Caco-2 (cell line): ENCODE measurements at regions not wholly inside any gene's neighbourhood (a gene's known extent, or its start where the extent isn't known, plus 50 kb on each side); places are given as distances from the start of the nearest gene placed in this dataset.

Experiments used
- BruUV-seq: library from RNA; stranded (reverse); fragments of 400-500 nt; replicated peaks from 2 replicates; lab custom pipeline; 2021; lab: Mats Ljungman, UMichigan
- CTCF ChIA-PET: fragments of 300-600 bp; sonication (Branson Sonifier 250); formaldehyde crosslinking; loops from one replicate; lab custom pipeline; 2022; ENCODE audit warnings: antibody characterized with exemption; lab: Charles Lee
- POLR2A ChIA-PET: fragments of 300-600 bp; sonication (Branson Sonifier 250); formaldehyde crosslinking; loops from one replicate; lab custom pipeline; 2022; ENCODE audit warnings: antibody characterized with exemption; lab: Charles Lee
- DNase-seq, 2 experiments: peaks; one replicate each; pipeline versions ENCODE4 v3.0.0 to v3.0.0-alpha.2; 2020 to 2022
- H3K27me3 ChIP-seq: replicated peaks from 2 replicates; pipeline ENCODE4 v1.6.0; 2011; ENCODE audit warnings: low read length; ENCODE audit not compliant: control insufficient read depth, insufficient read depth
- H3K36me3 ChIP-seq: 2 replicates; pipeline ENCODE4 v1.5.1; 2011; ENCODE audit warnings: low read length; ENCODE audit not compliant: control insufficient read depth, insufficient read depth
- H3K4me1 ChIP-seq: fragments of 250-450 bp; sonication (Bioruptor Pico); 2 replicates; pipeline ENCODE4 v1.5.1; 2020; ENCODE audit warnings: mild to moderate bottlenecking
- H3K4me3 ChIP-seq: 2 replicates; pipeline ENCODE4 v1.5.1; 2011; ENCODE audit warnings: low read depth, mild to moderate bottlenecking, control low read depth, low read length
- H3K9me3 ChIP-seq: fragments of 250-450 bp; sonication (Bioruptor Pico); 2 replicates; pipeline ENCODE4 v1.5.1; 2020; ENCODE audit warnings: mild to moderate bottlenecking, moderate library complexity
- H3K27ac Mint-ChIP-seq: one replicate; pipeline ENCODE4 v1.8.0; 2022; ENCODE audit warnings: mixed read lengths; ENCODE audit not compliant: unreplicated experiment
- H3K27me3 Mint-ChIP-seq: one replicate; pipeline ENCODE4 v1.8.0; 2022; ENCODE audit warnings: mixed read lengths; ENCODE audit not compliant: insufficient read depth, unreplicated experiment
- H3K36me3 Mint-ChIP-seq: one replicate; pipeline ENCODE4 v1.8.0; 2022; ENCODE audit warnings: mild to moderate bottlenecking, mixed read lengths; ENCODE audit not compliant: insufficient read depth, unreplicated experiment
- H3K4me1 Mint-ChIP-seq: one replicate; pipeline ENCODE4 v1.8.0; 2022; ENCODE audit warnings: low read depth, mixed read lengths; ENCODE audit not compliant: unreplicated experiment
- H3K4me3 Mint-ChIP-seq: one replicate; pipeline ENCODE4 v1.8.0; 2022; ENCODE audit warnings: mild to moderate bottlenecking, moderate library complexity, mixed read lengths; ENCODE audit not compliant: unreplicated experiment
- H3K9me3 Mint-ChIP-seq: one replicate; pipeline ENCODE4 v1.8.0; 2022; ENCODE audit warnings: mixed read lengths; ENCODE audit not compliant: unreplicated experiment
- intact Hi-C: fragments of 100-400 bp; cut with micrococcal nuclease; formaldehyde crosslinking; loops from one replicate; pipeline ENCODE4 v1.10.0; 2022; ENCODE audit not compliant: unreplicated experiment
- TF ChIP-seq, protein P1 (sequence below), 2 experiments: fragments of 200-600 bp in 1 of 2; IDR thresholded peaks; 1 replicate in 1 of 2; 2 replicates in 1 of 2; pipeline versions ENCODE4 v1.5.1 to v1.8.0; 2011 to 2022; ENCODE audit warnings: antibody characterized with exemption in 1 of 2, control low read depth in 1 of 2, inconsistent platforms in 1 of 2, low read depth in 1 of 2, low read length in 1 of 2, mild to moderate bottlenecking in 1 of 2, moderate library complexity in 1 of 2; ENCODE audit not compliant: insufficient read depth in 1 of 2, severe bottlenecking in 1 of 2, unreplicated experiment in 1 of 2

GRCh38 chr6:98254624-98255023 lies 579.8 kb upstream of the POU3F2 start:
- BruUV-seq: no TSS peak
- H3K36me3 Mint-ChIP-seq: no peaks in the 10 kb centered on the region
- CTCF ChIA-PET: no interaction called here
- peaks cover 4% of the 10 kb centered on the region for H3K27me3 Mint-ChIP-seq
- Histone ChIP-seq H3K4me3 (no peak overlapping the region), H3K36me3 (no peaks in the 10 kb centered on the region), H3K27me3 (no peaks in the 10 kb centered on the region), H3K9me3 (no peaks in the 10 kb centered on the region), H3K4me1 (no peaks in the 10 kb centered on the region)
- DNase-seq: no peak
- H3K9me3 Mint-ChIP-seq: no peaks in the 10 kb centered on the region
- TF ChIP-seq, protein P1, sequence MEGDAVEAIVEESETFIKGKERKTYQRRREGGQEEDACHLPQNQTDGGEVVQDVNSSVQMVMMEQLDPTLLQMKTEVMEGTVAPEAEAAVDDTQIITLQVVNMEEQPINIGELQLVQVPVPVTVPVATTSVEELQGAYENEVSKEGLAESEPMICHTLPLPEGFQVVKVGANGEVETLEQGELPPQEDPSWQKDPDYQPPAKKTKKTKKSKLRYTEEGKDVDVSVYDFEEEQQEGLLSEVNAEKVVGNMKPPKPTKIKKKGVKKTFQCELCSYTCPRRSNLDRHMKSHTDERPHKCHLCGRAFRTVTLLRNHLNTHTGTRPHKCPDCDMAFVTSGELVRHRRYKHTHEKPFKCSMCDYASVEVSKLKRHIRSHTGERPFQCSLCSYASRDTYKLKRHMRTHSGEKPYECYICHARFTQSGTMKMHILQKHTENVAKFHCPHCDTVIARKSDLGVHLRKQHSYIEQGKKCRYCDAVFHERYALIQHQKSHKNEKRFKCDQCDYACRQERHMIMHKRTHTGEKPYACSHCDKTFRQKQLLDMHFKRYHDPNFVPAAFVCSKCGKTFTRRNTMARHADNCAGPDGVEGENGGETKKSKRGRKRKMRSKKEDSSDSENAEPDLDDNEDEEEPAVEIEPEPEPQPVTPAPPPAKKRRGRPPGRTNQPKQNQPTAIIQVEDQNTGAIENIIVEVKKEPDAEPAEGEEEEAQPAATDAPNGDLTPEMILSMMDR (IDR thresholded peaks at IDR 0.05; ENCODE audit: insufficient read depth in 1 of 2, low read depth in 1 of 2, low read length in 1 of 2, severe bottlenecking in 1 of 2, unreplicated experiment in 1 of 2): no peak
- H3K4me3 Mint-ChIP-seq: no peak overlapping the region
- H3K4me1 Mint-ChIP-seq: no peaks in the 10 kb centered on the region
- H3K27ac Mint-ChIP-seq: no peak overlapping the region
- intact Hi-C loops: no loop called here
- POLR2A ChIA-PET: no interaction called here

GRCh38 chr6:98260382-98260781 lies 574.0 kb upstream of the POU3F2 start:
- DNase-seq: no peak
- Histone ChIP-seq H3K27me3 (no peaks in the 10 kb centered on the region; the same call in 1 of the 2 replicates), H3K9me3 (no peaks in the 10 kb centered on the region), H3K4me1 (no peaks in the 10 kb centered on the region), H3K36me3 (no peaks in the 10 kb centered on the region), H3K4me3 (no peak overlapping the region)
- H3K4me3 Mint-ChIP-seq: no peak overlapping the region
- H3K36me3 Mint-ChIP-seq: no peaks in the 10 kb centered on the region
- BruUV-seq: no TSS peak
- POLR2A ChIA-PET: no interaction called here
- H3K4me1 Mint-ChIP-seq: no peaks in the 10 kb centered on the region
- TF ChIP-seq, protein P1 (IDR thresholded peaks at IDR 0.05; ENCODE audit: insufficient read depth in 1 of 2, low read depth in 1 of 2, low read length in 1 of 2, severe bottlenecking in 1 of 2, unreplicated experiment in 1 of 2): no peak
- peaks cover 4% of the 10 kb centered on the region for H3K27me3 Mint-ChIP-seq
- no peak overlapping the region for H3K27ac Mint-ChIP-seq
- intact Hi-C loops: no loop called here
- CTCF ChIA-PET: no interaction called here
- no peaks in the 10 kb centered on the region for H3K9me3 Mint-ChIP-seq

DNA sequence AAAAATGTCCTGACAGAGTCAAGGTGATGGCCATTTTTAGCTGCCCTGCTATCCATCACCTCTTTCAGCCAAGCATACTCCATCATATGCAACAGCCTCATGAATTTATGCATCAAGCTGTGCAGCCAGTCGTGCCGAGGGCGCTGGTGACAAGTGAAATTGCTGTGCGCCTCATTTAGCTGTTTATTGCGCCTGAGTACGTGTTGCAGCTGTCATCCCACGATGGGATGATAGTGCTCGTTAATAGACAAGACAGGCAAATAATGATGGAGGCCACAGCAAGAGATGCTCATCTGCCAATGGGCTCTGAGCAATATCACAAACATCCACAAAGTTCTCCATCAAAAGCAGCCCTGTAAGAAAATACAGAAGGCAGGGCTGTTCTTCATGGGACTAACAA lies 562.3 kb upstream of the POU3F2 start:
- ChIA-PET POLR2A (no interaction called here), CTCF (no interaction called here)
- Mint-ChIP-seq H3K4me1 (no peaks in the 10 kb centered on the region), H3K36me3 (no peaks in the 10 kb centered on the region), H3K4me3 (no peak overlapping the region), H3K27me3 (peaks cover 3% of the 10 kb centered on the region), H3K9me3 (no peaks in the 10 kb centered on the region), H3K27ac (no peak overlapping the region)
- DNase-seq: no peak
- Histone ChIP-seq H3K9me3 (no peaks in the 10 kb centered on the region), H3K4me3 (no peak overlapping the region), H3K27me3 (no peaks in the 10 kb centered on the region), H3K36me3 (no peaks in the 10 kb centered on the region), H3K4me1 (no peaks in the 10 kb centered on the region)
- no TSS peak for BruUV-seq
- intact Hi-C loops: no loop called here
- TF ChIP-seq, protein P1 (IDR thresholded peaks at IDR 0.05; ENCODE audit: insufficient read depth in 1 of 2, low read depth in 1 of 2, low read length in 1 of 2, severe bottlenecking in 1 of 2, unreplicated experiment in 1 of 2): no peak
